Mucosa of descending colon (tissue), 3 donors: ENCODE measurements at regions not wholly inside any gene's neighbourhood (a gene's known extent, or its start where the extent isn't known, plus 50 kb on each side); places are given as distances from the start of the nearest gene placed in this dataset.
"Not testable (repeated sequence)": the region's sequence is repeated elsewhere in the genome, so short reads cannot be mapped to it uniquely, and the experiment has no call there.

Experiments
- ATAC-seq: fragments of 200-7000 bp; cut with Tn5 transposase; one replicate; pipeline ENCODE4 v1.9.1; 2020; ENCODE audit warnings: mild to moderate bottlenecking, moderate library complexity
- DNase-seq, 3 donors: peaks; one replicate each; pipeline ENCODE4 v3.0.0-alpha.2; 2020
- H3K36me3 ChIP-seq: fragments of 200-600 bp; one replicate; pipeline ENCODE4 v1.8.0; 2021; ENCODE audit warnings: low read depth, mild to moderate bottlenecking
- H3K4me1 ChIP-seq: fragments of 200-600 bp; one replicate; pipeline ENCODE4 v1.8.0; 2021; ENCODE audit warnings: low read depth, mild to moderate bottlenecking
- H3K4me3 ChIP-seq: fragments of 200-600 bp; one replicate; pipeline ENCODE4 v1.8.0; 2021; ENCODE audit warnings: mild to moderate bottlenecking
- H3K9me3 ChIP-seq: fragments of 200-600 bp; one replicate; pipeline ENCODE4 v1.8.0; 2021; ENCODE audit warnings: mild to moderate bottlenecking
- intact Hi-C, 2 donors: fragments of 100-400 bp; cut with DNase I in 1 of 2; cut with micrococcal nuclease in 1 of 2; formaldehyde crosslinking; loops; one replicate each; pipeline versions ENCODE4 v1.11.0 to v1.11.1; 2022; cut with DNase I, micrococcal nuclease
- TF ChIP-seq, protein P1 (sequence below): fragments of 200-600 bp; IDR thresholded peaks from one replicate; pipeline ENCODE4 v1.8.0; 2022; ENCODE audit warnings: antibody characterized with exemption, mild to moderate bottlenecking
- donor health status: DM: no; HTN: no; CAD: no; lungs with moderate emphysema.
- donor health status: DM: no; HTN: no; CAD: no.
- donor health status: DM: no; HTN: yes; CAD: no.

DNA sequence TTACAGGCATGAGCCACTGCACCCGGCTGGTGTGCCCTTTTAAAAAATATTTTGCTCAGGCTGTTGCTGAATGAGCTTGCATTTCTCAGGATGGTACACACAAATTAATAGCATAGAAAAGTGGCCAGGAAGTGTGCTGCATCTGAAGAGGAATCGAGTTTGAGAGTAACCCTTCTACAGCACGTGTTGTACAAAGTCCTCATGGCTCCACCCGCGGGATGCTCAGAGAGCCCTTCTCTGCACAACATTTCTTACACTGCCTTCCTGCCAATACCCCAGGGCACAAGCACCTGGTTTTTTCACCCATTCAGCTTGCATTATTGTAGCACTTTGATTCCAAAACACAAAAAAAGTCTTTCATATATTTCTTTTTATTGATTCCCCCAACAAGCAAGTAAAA is 90.1 kb upstream of the NEDD4L start:
- peak; percentile 75 for ATAC-seq
- intact Hi-C loops: no loop called here
- TF ChIP-seq, protein P1, sequence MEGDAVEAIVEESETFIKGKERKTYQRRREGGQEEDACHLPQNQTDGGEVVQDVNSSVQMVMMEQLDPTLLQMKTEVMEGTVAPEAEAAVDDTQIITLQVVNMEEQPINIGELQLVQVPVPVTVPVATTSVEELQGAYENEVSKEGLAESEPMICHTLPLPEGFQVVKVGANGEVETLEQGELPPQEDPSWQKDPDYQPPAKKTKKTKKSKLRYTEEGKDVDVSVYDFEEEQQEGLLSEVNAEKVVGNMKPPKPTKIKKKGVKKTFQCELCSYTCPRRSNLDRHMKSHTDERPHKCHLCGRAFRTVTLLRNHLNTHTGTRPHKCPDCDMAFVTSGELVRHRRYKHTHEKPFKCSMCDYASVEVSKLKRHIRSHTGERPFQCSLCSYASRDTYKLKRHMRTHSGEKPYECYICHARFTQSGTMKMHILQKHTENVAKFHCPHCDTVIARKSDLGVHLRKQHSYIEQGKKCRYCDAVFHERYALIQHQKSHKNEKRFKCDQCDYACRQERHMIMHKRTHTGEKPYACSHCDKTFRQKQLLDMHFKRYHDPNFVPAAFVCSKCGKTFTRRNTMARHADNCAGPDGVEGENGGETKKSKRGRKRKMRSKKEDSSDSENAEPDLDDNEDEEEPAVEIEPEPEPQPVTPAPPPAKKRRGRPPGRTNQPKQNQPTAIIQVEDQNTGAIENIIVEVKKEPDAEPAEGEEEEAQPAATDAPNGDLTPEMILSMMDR: no peak

DNA sequence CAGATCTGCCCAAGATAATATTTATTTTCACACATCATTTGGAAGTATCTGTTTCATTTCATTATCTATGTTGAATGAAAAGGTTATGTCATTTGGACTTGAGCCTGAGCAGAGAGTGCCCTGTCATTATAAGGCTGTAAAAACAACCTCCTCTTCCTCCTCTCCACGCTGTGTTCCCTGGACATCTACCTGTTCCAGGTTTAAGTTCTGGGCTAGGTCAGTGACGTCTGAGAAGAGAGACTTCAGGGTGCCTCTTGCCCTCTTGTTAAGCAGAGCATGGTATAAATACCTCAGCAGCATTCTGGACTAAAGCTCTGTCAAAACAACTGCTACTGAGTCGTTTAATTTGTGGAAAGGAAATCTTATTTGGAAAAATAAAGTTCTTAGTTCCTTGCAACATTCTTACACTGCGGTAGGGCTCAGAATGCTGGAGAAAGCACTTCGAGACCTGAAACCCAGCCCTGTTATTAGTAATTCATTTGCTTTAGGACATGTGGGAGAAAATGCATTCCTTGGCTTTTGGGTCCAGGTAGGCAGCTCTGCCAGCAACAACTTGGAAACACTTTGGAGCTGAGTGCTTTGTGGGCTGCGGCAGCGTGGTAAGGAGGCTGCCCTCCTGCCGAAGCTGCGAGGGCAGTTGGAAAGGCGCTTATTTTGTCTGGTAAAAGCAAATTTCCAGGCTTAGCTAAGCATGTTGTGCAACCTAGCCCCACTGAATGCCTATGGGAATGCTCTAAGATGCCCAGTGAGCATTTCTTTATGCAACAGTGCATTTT is 91.8 kb upstream of the NEDD4L start:
- Histone ChIP-seq H3K4me3 (no peak overlapping the region), H3K36me3 (no peaks in the 10 kb centered on the region), H3K4me1 (peaks cover 17% of the 10 kb centered on the region), H3K9me3 (no peaks in the 10 kb centered on the region)
- DNase-seq (no peak), ATAC-seq (peak; percentile 67)
- intact Hi-C loops: no loop called here
- TF ChIP-seq, protein P1: no peak

More for the DNA sequence above, 90.1 kb upstream of the NEDD4L start:
- Histone ChIP-seq H3K9me3 (no peaks in the 10 kb centered on the region), H3K4me3 (no peak overlapping the region), H3K36me3 (no peaks in the 10 kb centered on the region), H3K4me1 (peaks cover 17% of the 10 kb centered on the region)
- peak; percentile 60 to 74 (median 71) for DNase-seq

DNA sequence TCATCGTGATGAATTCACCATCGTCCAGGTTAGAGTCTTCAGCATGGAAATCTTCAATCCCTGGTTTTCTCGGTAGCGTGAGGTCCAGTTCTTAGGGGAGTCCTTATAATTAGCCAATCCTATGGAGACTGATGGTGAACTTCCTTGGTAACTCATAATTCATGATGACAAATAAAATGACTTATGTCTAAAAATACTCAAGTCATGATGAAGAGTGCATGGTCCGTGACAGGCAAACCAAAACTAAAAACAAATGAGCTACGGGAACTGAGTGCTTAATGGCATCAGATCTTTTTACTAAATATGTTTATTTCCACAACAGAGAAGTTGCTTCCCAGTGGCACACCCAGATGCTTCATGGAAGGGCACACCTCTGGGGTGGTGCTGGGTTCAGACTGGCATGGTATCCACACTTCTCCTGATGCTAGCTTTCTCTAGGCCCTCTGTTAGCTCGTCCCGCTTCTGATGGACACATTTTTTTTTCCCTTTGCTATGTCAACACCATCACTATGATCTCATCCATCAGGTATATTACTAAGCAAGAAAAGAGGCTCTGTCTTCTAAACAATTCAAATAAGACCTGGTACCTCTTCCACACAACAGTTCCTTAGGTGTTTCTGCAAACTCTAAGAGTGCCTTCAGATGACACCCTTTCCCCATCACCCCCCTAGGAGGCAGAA is 92.8 kb upstream of the NEDD4L start:
- DNase-seq (no peak), ATAC-seq (no peak)
- peaks cover 10% of the 10 kb centered on the region for H3K4me1 ChIP-seq
- no peaks in the 10 kb centered on the region for H3K36me3 ChIP-seq
- H3K4me3 ChIP-seq: no peak overlapping the region
- no peaks in the 10 kb centered on the region for H3K9me3 ChIP-seq
- intact Hi-C loops: no loop called here
- TF ChIP-seq, protein P1: no peak

DNA sequence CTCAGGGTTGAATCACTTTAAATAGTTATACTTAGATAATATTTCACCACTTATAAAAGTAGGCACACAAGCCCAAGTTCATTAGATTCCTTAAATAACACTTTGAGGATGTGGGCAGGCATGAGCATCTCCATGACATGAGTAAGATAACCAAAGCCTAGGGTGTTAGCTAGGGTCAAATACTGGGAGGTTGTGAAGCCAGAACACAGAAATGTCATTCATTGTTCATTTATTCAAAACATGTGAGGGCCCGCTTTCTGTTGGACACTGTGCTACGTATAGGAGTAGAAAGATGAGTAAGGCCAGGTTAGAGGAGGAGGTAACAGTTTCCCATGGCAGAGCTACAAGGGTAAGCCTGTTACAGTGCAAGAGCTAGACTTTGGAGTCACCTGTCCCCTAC is 93.5 kb upstream of the NEDD4L start:
- intact Hi-C loops: no loop called here
- no peak for ATAC-seq
- TF ChIP-seq, protein P1: no peak

DNA sequence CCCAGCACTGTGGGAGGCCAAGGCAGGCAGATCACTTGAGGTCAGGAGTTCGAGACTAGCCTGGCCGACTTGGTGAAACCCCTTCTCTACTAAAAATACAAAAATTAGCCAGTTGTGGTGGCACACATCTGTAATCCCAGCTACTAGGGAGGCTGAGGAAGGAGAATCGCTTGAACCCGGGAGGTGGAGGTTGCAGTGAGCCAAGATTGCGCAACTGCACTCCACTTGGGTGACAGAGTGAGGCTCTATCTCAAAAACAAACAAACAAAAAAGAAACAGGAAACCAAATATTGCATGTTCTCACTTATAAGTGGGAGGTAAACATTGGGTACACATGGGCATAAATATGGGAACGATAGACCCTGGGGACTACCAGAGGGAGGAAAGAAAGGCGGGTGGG is 94.7 kb upstream of the NEDD4L start:
- H3K9me3 ChIP-seq, H3K4me3 ChIP-seq, H3K36me3 ChIP-seq, ATAC-seq, intact Hi-C loops, H3K4me1 ChIP-seq, DNase-seq: not testable (repeated sequence)

More for the DNA sequence above, 93.5 kb upstream of the NEDD4L start:
- peaks cover 3% of the 10 kb centered on the region for H3K4me1 ChIP-seq
- no peak for DNase-seq
- no peaks in the 10 kb centered on the region for H3K36me3 ChIP-seq
- no peak overlapping the region for H3K4me3 ChIP-seq
- H3K9me3 ChIP-seq: no peaks in the 10 kb centered on the region

DNA sequence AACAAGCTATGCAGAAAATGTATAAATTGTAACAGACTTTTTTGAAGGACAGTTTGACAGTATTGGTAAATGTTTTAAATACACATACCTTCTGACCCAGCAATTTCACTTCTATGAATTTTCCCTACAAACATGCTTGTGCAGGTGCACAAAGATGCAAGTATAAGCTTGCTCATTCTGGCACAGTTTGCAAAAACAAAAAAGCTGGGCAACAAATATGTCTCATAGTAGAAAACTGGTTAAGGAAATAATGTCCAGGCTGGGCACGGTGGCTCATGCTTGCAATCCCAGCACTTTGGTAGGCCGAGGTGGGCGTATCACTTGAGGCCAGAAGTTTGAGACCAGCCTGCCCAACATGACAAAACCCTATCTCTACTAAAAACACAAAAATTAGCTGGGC is 96.9 kb upstream of the NEDD4L start:
- intact Hi-C loops: no loop called here
- H3K4me3 ChIP-seq: no peak overlapping the region
- TF ChIP-seq, protein P1: no peak
- ATAC-seq: no peak
- no peaks in the 10 kb centered on the region for H3K36me3 ChIP-seq
- H3K4me1 ChIP-seq: no peaks in the 10 kb centered on the region
- no peak for DNase-seq
- no peaks in the 10 kb centered on the region for H3K9me3 ChIP-seq
